ENCODE measurements at regions not wholly inside any gene's neighbourhood (a gene's known extent, or its start where the extent isn't known, plus 50 kb on each side); places are given as distances from the start of the nearest gene placed in this dataset.

GRCh38 chr4:176575141-176575730, 217.5 kb downstream of the VEGFC start:
- TF ChIP-seq CTCF (IDR thresholded peaks at IDR 0.05; ENCODE audit: borderline replicate concordance, extremely low read depth, low read length, poor library complexity, severe bottlenecking), result no peak
- TF ChIP-seq EZH2 (IDR thresholded peaks at IDR 0.05; ENCODE audit: borderline replicate concordance, low read depth, low read length, severe bottlenecking), result no peak
- Histone ChIP-seq H3K27ac (ENCODE audit: low read length) (no peak overlapping the region), H3K27me3 (ENCODE audit: insufficient read depth, low read length, poor library complexity) (peaks cover 16% of the 10 kb centered on the region), H3K9me3 (ENCODE audit: insufficient read depth, low read length, severe bottlenecking) (no peaks in the 10 kb centered on the region), H3K4me2 (ENCODE audit: insufficient read depth, low read length) (no peak overlapping the region), H3K79me2 (ENCODE audit: insufficient read depth, low read length) (no peaks in the 10 kb centered on the region), H2AFZ (ENCODE audit: low read depth, low read length) (no peak overlapping the region), H4K20me1 (ENCODE audit: insufficient read depth, low read length) (no peaks in the 10 kb centered on the region), H3K9ac (ENCODE audit: low read depth, low read length) (no peak overlapping the region), H3K4me1 (ENCODE audit: insufficient read depth, low read length) (no peaks in the 10 kb centered on the region), H3K36me3 (ENCODE audit: insufficient read depth, low read length) (no peaks in the 10 kb centered on the region), H3K4me3 (ENCODE audit: low read depth in 1 of 2, low read length in 2 of 2) (no peak overlapping the region)
- no peak for ATAC-seq (ENCODE audit: insufficient read depth, low read depth)
- DNase-seq, result no peak

- H3K27me3 ChIP-seq (ENCODE audit: insufficient read depth, low read length, poor library complexity), result peaks cover 13% of the 10 kb centered on the region
- TF ChIP-seq CTCF (IDR thresholded peaks at IDR 0.05; ENCODE audit: borderline replicate concordance, extremely low read depth, low read length, poor library complexity, severe bottlenecking) (no peak), EZH2 (IDR thresholded peaks at IDR 0.05; ENCODE audit: borderline replicate concordance, low read depth, low read length, severe bottlenecking) (no peak)
- H4K20me1 ChIP-seq (ENCODE audit: insufficient read depth, low read length), result no peaks in the 10 kb centered on the region
- H3K27ac ChIP-seq (ENCODE audit: low read length), result no peak overlapping the region
- no peak for ATAC-seq (ENCODE audit: insufficient read depth, low read depth)
- no peak overlapping the region for H3K9ac ChIP-seq (ENCODE audit: low read depth, low read length)
- H3K4me1 ChIP-seq (ENCODE audit: insufficient read depth, low read length), result no peaks in the 10 kb centered on the region
- H2AFZ ChIP-seq (ENCODE audit: low read depth, low read length), result no peak overlapping the region
- no peaks in the 10 kb centered on the region for H3K36me3 ChIP-seq (ENCODE audit: insufficient read depth, low read length)
- no peaks in the 10 kb centered on the region for H3K9me3 ChIP-seq (ENCODE audit: insufficient read depth, low read length, severe bottlenecking)
- no peak for DNase-seq
- no peak overlapping the region for H3K4me3 ChIP-seq (ENCODE audit: low read depth in 1 of 2, low read length in 2 of 2)
- no peaks in the 10 kb centered on the region for H3K79me2 ChIP-seq (ENCODE audit: insufficient read depth, low read length)
- H3K4me2 ChIP-seq (ENCODE audit: insufficient read depth, low read length), result no peak overlapping the region
These were observed 213.5 kb downstream of the VEGFC start for GRCh38 chr4:176579226-176579625.

DNA sequence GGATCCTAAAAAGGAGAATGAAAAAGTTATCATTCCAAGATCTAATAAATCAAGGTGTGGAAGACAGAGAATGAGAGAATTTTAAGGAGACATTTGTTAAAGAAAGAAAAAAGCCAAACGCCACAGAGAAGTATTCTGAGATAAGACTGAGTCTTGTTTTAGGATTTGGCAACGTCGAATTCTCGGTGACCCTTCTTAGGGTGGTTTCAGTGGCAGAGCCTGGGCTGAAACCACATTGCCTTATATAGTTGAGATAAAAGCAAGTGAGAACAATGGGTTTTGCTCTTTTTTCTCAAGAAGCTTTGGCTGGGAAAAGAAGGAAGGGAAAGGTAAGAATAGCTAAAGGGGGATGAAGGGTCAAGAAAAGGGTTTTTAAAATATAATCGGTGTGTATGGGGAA, 209.4 kb downstream of the VEGFC start:
- Histone ChIP-seq H3K27me3 (ENCODE audit: insufficient read depth, low read length, poor library complexity) (peaks cover 7% of the 10 kb centered on the region), H2AFZ (ENCODE audit: low read depth, low read length) (no peak overlapping the region), H3K4me1 (ENCODE audit: insufficient read depth, low read length) (no peaks in the 10 kb centered on the region), H3K79me2 (ENCODE audit: insufficient read depth, low read length) (no peaks in the 10 kb centered on the region), H3K9me3 (ENCODE audit: insufficient read depth, low read length, severe bottlenecking) (no peaks in the 10 kb centered on the region), H3K27ac (ENCODE audit: low read length) (no peak overlapping the region), H3K9ac (ENCODE audit: low read depth, low read length) (no peak overlapping the region), H4K20me1 (ENCODE audit: insufficient read depth, low read length) (no peaks in the 10 kb centered on the region), H3K4me2 (ENCODE audit: insufficient read depth, low read length) (no peak overlapping the region), H3K36me3 (ENCODE audit: insufficient read depth, low read length) (no peaks in the 10 kb centered on the region), H3K4me3 (ENCODE audit: low read depth in 1 of 2, low read length in 2 of 2) (no peak overlapping the region)
- DNase-seq (no peak), ATAC-seq (ENCODE audit: insufficient read depth, low read depth) (no peak)
- TF ChIP-seq CTCF (IDR thresholded peaks at IDR 0.05; ENCODE audit: borderline replicate concordance, extremely low read depth, low read length, poor library complexity, severe bottlenecking) (no peak), EZH2 (IDR thresholded peaks at IDR 0.05; ENCODE audit: borderline replicate concordance, low read depth, low read length, severe bottlenecking) (no peak)

Measured in DND-41 (cell line).